Immature natural killer cell (primary cell): ENCODE measurements at regions not wholly inside any gene's neighbourhood (a gene's known extent, or its start where the extent isn't known, plus 50 kb on each side); places are given as distances from the start of the nearest gene placed in this dataset.
"Not testable (repeated sequence)": the region's sequence is repeated elsewhere in the genome, so short reads cannot be mapped to it uniquely, and the experiment has no call there.

Experiments
- DNase-seq, 3 donors: peaks; one replicate each; pipeline ENCODE4 v3.0.0; 2022; ENCODE audit warnings: mixed read lengths in 1 of 3
- H3K27ac Mint-ChIP-seq, 6 donors: one replicate each; pipeline ENCODE4 v1.8.0; 2020; ENCODE audit warnings: mixed read lengths in 6 of 6, mild to moderate bottlenecking in 5 of 6, inconsistent platforms in 4 of 6, moderate library complexity in 3 of 6
- H3K27me3 Mint-ChIP-seq, 3 donors: one replicate each; pipeline ENCODE4 v1.8.0; 2020 to 2021; ENCODE audit warnings: low read depth in 3 of 3, mild to moderate bottlenecking in 3 of 3, mixed read lengths in 3 of 3, moderate library complexity in 3 of 3, inconsistent platforms in 1 of 3
- H3K36me3 Mint-ChIP-seq, 3 donors: one replicate each; pipeline ENCODE4 v1.8.0; 2020; ENCODE audit warnings: mixed read lengths in 3 of 3, inconsistent platforms in 2 of 3, mild to moderate bottlenecking in 2 of 3
- H3K4me1 Mint-ChIP-seq, 2 donors: one replicate each; pipeline ENCODE4 v1.8.0; 2020; ENCODE audit warnings: inconsistent platforms in 2 of 2, mild to moderate bottlenecking in 2 of 2, mixed read lengths in 2 of 2, moderate library complexity in 1 of 2
- H3K4me3 Mint-ChIP-seq, 5 donors: one replicate each; pipeline ENCODE4 v1.8.0; 2020; ENCODE audit warnings: mild to moderate bottlenecking in 5 of 5, mixed read lengths in 5 of 5, inconsistent platforms in 3 of 5, moderate library complexity in 3 of 5
- H3K9me3 Mint-ChIP-seq, 6 donors: one replicate each; pipeline ENCODE4 v1.8.0; 2020; ENCODE audit warnings: mild to moderate bottlenecking in 6 of 6, mixed read lengths in 6 of 6, inconsistent platforms in 4 of 6, moderate library complexity in 3 of 6

GRCh38 chr6:126963077-126963809 is 155.2 kb upstream of the RSPO3 start:
- no peaks in the 10 kb centered on the region for H3K36me3 Mint-ChIP-seq
- no peak overlapping the region for H3K4me3 Mint-ChIP-seq
- H3K4me1 Mint-ChIP-seq: no peaks in the 10 kb centered on the region
- H3K27ac Mint-ChIP-seq: no peak overlapping the region
- H3K9me3 Mint-ChIP-seq: peaks cover 0 to 11% (median 3%) of the 10 kb centered on the region in 6 donors
- DNase-seq: no peak
- H3K27me3 Mint-ChIP-seq: no peaks in the 10 kb centered on the region

GRCh38 chr6:126967296-126968005 is 151.0 kb upstream of the RSPO3 start:
- Mint-ChIP-seq H3K9me3 (peaks cover 0 to 5% (median 2%) of the 10 kb centered on the region in 6 donors), H3K4me1 (no peaks in the 10 kb centered on the region), H3K27me3 (peaks cover 0 to 2% (median 0%) of the 10 kb centered on the region in 3 donors), H3K27ac (no peak overlapping the region), H3K4me3 (no peak overlapping the region), H3K36me3 (no peaks in the 10 kb centered on the region)
- DNase-seq: no peak

- Mint-ChIP-seq H3K9me3 (peaks cover 6 to 25% (median 14%) of the 10 kb centered on the region in 6 donors), H3K4me3 (no peak overlapping the region), H3K27ac (no peak overlapping the region), H3K27me3 (peaks cover 0 to 2% (median 0%) of the 10 kb centered on the region in 3 donors), H3K36me3 (no peaks in the 10 kb centered on the region), H3K4me1 (no peaks in the 10 kb centered on the region)
- no peak for DNase-seq
These were observed 142.1 kb upstream of the RSPO3 start for GRCh38 chr6:126976253-126976797.

- Mint-ChIP-seq H3K9me3 (peaks cover 4 to 37% (median 16%) of the 10 kb centered on the region in 6 donors), H3K36me3 (no peaks in the 10 kb centered on the region), H3K4me1 (no peaks in the 10 kb centered on the region), H3K27me3 (peaks cover 0 to 3% (median 0%) of the 10 kb centered on the region in 3 donors), H3K27ac (no peak overlapping the region), H3K4me3 (no peak overlapping the region)
- no peak for DNase-seq
These were observed 134.7 kb upstream of the RSPO3 start for GRCh38 chr6:126983779-126984178.

GRCh38 chr6:126988125-126988524 is 130.3 kb upstream of the RSPO3 start:
- not testable (repeated sequence) for H3K4me3 Mint-ChIP-seq, DNase-seq, H3K36me3 Mint-ChIP-seq, H3K27me3 Mint-ChIP-seq, H3K4me1 Mint-ChIP-seq, H3K27ac Mint-ChIP-seq
- H3K9me3 Mint-ChIP-seq: peaks cover 2 to 13% (median 9%) of the 10 kb centered on the region in 6 donors

- no peak for DNase-seq
- Mint-ChIP-seq H3K36me3 (no peaks in the 10 kb centered on the region), H3K4me3 (no peak overlapping the region), H3K27me3 (peaks cover 0 to 5% (median 2%) of the 10 kb centered on the region in 3 donors), H3K27ac (no peak overlapping the region), H3K9me3 (peaks cover 0 to 6% (median 1%) of the 10 kb centered on the region in 6 donors), H3K4me1 (no peaks in the 10 kb centered on the region)
These were observed 117.8 kb upstream of the RSPO3 start for GRCh38 chr6:127000631-127001030.

- no peak overlapping the region for H3K27ac Mint-ChIP-seq
- peaks cover 0 to 4% (median 0%) of the 10 kb centered on the region in 6 donors for H3K9me3 Mint-ChIP-seq
- DNase-seq: no peak
- no peaks in the 10 kb centered on the region for H3K4me1 Mint-ChIP-seq
- H3K36me3 Mint-ChIP-seq: no peaks in the 10 kb centered on the region
- H3K27me3 Mint-ChIP-seq: no peaks in the 10 kb centered on the region
- H3K4me3 Mint-ChIP-seq: no peak overlapping the region
These were observed 104.6 kb upstream of the RSPO3 start for GRCh38 chr6:127013865-127014264.

- no peaks in the 10 kb centered on the region for H3K36me3 Mint-ChIP-seq
- DNase-seq: no peak
- H3K27me3 Mint-ChIP-seq: no peaks in the 10 kb centered on the region
- H3K9me3 Mint-ChIP-seq: peaks cover 0 to 4% (median 0%) of the 10 kb centered on the region in 6 donors
- H3K27ac Mint-ChIP-seq: no peak overlapping the region
- no peak overlapping the region for H3K4me3 Mint-ChIP-seq
- H3K4me1 Mint-ChIP-seq: no peaks in the 10 kb centered on the region
These were observed 102.6 kb upstream of the RSPO3 start for GRCh38 chr6:127015858-127016257.

- H3K4me1 Mint-ChIP-seq: no peaks in the 10 kb centered on the region
- no peaks in the 10 kb centered on the region for H3K36me3 Mint-ChIP-seq
- DNase-seq: no peak
- H3K27ac Mint-ChIP-seq: no peak overlapping the region
- H3K27me3 Mint-ChIP-seq: no peaks in the 10 kb centered on the region
- H3K9me3 Mint-ChIP-seq: peaks cover 0 to 4% (median 0%) of the 10 kb centered on the region in 6 donors
- H3K4me3 Mint-ChIP-seq: no peak overlapping the region
These were observed 98.6 kb upstream of the RSPO3 start for GRCh38 chr6:127019828-127020227.

GRCh38 chr6:127022302-127022701 is 96.2 kb upstream of the RSPO3 start:
- H3K27me3 Mint-ChIP-seq: peaks cover 0 to 1% (median 0%) of the 10 kb centered on the region in 3 donors
- H3K4me3 Mint-ChIP-seq: no peak overlapping the region
- H3K4me1 Mint-ChIP-seq: no peaks in the 10 kb centered on the region
- H3K27ac Mint-ChIP-seq: no peak overlapping the region
- peaks cover 0 to 4% (median 0%) of the 10 kb centered on the region in 6 donors for H3K9me3 Mint-ChIP-seq
- no peaks in the 10 kb centered on the region for H3K36me3 Mint-ChIP-seq
- no peak for DNase-seq

- Mint-ChIP-seq H3K27ac (no peak overlapping the region), H3K9me3 (peaks cover 0 to 5% (median 2%) of the 10 kb centered on the region in 6 donors), H3K4me3 (no peak overlapping the region), H3K36me3 (no peaks in the 10 kb centered on the region), H3K4me1 (no peaks in the 10 kb centered on the region), H3K27me3 (peaks cover 0 to 1% (median 0%) of the 10 kb centered on the region in 3 donors)
- no peak for DNase-seq
These were observed 95.3 kb upstream of the RSPO3 start for GRCh38 chr6:127023001-127023778.

- H3K36me3 Mint-ChIP-seq: no peaks in the 10 kb centered on the region
- H3K4me1 Mint-ChIP-seq: no peaks in the 10 kb centered on the region
- H3K4me3 Mint-ChIP-seq: no peak overlapping the region
- no peak overlapping the region for H3K27ac Mint-ChIP-seq
- DNase-seq: no peak
- H3K27me3 Mint-ChIP-seq: peaks cover 0 to 2% (median 1%) of the 10 kb centered on the region in 3 donors
- peaks cover 0 to 8% (median 2%) of the 10 kb centered on the region in 6 donors for H3K9me3 Mint-ChIP-seq
These were observed 92.2 kb upstream of the RSPO3 start for GRCh38 chr6:127026247-127026646.

GRCh38 chr6:127030111-127030510 is 88.4 kb upstream of the RSPO3 start:
- DNase-seq: no peak
- no peaks in the 10 kb centered on the region for H3K36me3 Mint-ChIP-seq
- H3K4me3 Mint-ChIP-seq: no peak overlapping the region
- no peak overlapping the region for H3K27ac Mint-ChIP-seq
- peaks cover 0 to 8% (median 2%) of the 10 kb centered on the region in 6 donors for H3K9me3 Mint-ChIP-seq
- H3K27me3 Mint-ChIP-seq: peaks cover 0 to 3% (median 0%) of the 10 kb centered on the region in 3 donors
- no peaks in the 10 kb centered on the region for H3K4me1 Mint-ChIP-seq
